Astrocyte of the cerebellum (primary cell): ENCODE measurements at regions not wholly inside any gene's neighbourhood (a gene's known extent, or its start where the extent isn't known, plus 50 kb on each side); places are given as distances from the start of the nearest gene placed in this dataset.
A peak's percentile ranks its signal among the peaks of the same experiment; 100 is the strongest.

Experiments
- DNase-seq: peaks from one replicate; pipeline ENCODE4 v3.0.0-alpha.2; 2011; ENCODE audit warnings: low read depth
- H3K4me3 ChIP-seq: 2 replicates; pipeline ENCODE4 v1.5.1; 2011; ENCODE audit warnings: mild to moderate bottlenecking, low read depth, low read length, moderate library complexity
- CTCF ChIP-seq: IDR thresholded peaks from 2 replicates; pipeline ENCODE4 v1.5.1; 2012; ENCODE audit warnings: low read length, low read depth, moderate library complexity, mild to moderate bottlenecking; ENCODE audit errors: missing control alignments
- in situ Hi-C: cut with HindIII; loops from 2 replicates; pipeline ENCODE4 v1.10.0; 2017; ENCODE audit warnings: low sequenced_read_pairs

- no peak overlapping the region for H3K4me3 ChIP-seq
- DNase-seq = peak; percentile 5
- in situ Hi-C loops = no loop called here
- TF ChIP-seq CTCF = peak; percentile 38
Measured at GRCh38 chr1:72845381-72845780, 563.0 kb upstream of the NEGR1 start.

GRCh38 chr1:72837781-72838180, 555.4 kb upstream of the NEGR1 start:
- no peak overlapping the region for H3K4me3 ChIP-seq
- no peak for DNase-seq
- TF ChIP-seq CTCF = no peak
- in situ Hi-C loops = no loop called here

DNA sequence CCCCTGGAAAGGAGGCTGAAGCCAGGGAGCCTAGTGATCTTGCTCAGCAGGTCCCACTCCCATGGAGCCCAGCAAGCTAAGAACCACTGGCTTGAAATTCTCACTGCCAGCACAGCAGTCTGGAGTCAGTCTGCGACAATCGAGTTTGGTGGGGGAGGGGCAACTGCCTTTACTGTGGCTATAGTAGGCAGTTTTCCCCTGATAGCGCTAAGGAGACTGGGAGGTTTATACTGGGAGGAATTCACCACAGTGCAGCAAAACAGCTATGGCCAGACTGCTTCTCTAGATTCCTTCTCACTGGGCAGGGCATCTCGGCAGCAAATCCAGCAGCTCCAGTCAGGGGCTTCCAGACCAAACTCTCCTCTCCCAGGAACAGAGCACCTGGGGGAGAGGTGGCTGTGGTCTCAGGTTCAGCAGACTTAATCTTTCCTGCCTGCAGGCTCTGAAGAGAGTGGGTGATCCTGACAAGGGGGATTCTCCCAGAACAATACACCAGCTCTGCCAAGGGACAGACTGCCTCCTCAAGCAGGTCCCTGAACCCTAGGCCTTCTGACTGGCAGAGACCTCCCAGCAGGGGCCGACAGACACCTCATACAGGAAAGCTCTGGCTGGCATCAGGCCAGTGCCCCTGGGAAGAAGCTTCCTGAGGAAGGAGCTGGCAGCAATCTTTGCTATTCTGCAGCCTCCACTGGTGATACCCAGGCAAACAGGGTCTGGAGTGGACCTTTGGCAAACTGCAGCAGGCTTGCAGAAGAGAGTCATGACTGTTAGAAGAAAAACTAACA, 548.5 kb upstream of the NEGR1 start:
- TF ChIP-seq CTCF = no peak
- in situ Hi-C loops = no loop called here
- DNase-seq = no peak
- H3K4me3 ChIP-seq = no peak overlapping the region

- no peak for DNase-seq
- in situ Hi-C loops = no loop called here
- no peak for TF ChIP-seq CTCF
- H3K4me3 ChIP-seq = no peak overlapping the region
Measured at GRCh38 chr1:72827278-72827677, 544.9 kb upstream of the NEGR1 start.

DNA sequence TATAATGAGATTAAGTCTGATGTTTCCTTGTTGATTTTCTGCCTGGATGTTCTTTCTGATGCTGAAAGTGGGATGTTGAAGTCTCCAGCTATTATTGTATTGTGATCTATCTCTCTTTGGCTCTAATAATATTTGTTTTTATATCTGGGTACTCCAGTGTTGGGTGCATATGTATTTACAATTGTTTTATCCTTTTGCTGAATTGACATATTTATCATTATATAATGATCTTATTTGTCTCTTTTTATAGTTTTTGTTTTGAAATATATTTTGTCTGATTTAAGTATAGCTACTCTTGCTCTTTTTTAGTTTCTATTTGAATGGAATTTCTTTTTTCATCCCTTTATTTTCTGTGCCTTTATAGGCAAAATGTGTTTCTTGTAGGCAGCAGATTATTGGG, 522.2 kb upstream of the NEGR1 start:
- in situ Hi-C loops = no loop called here
- H3K4me3 ChIP-seq = no peak overlapping the region
- TF ChIP-seq CTCF = no peak
- no peak for DNase-seq

GRCh38 chr1:72781038-72781437, 498.7 kb upstream of the NEGR1 start:
- no peak for TF ChIP-seq CTCF
- no peak overlapping the region for H3K4me3 ChIP-seq
- in situ Hi-C loops = no loop called here
- no peak for DNase-seq

- TF ChIP-seq CTCF = no peak
- in situ Hi-C loops = no loop called here
- no peak overlapping the region for H3K4me3 ChIP-seq
- no peak for DNase-seq
Measured at GRCh38 chr1:72780212-72780611, 497.9 kb upstream of the NEGR1 start.
